Fibroblast of the aortic adventitia (primary cell): ENCODE measurements at regions not wholly inside any gene's neighbourhood (a gene's known extent, or its start where the extent isn't known, plus 50 kb on each side); places are given as distances from the start of the nearest gene placed in this dataset.

Experiments used
- DNase-seq: peaks from one replicate; pipeline ENCODE4 v3.0.0-alpha.2; 2010; ENCODE audit warnings: low read depth
- H3K4me3 ChIP-seq: 2 replicates; pipeline ENCODE4 v1.5.1; 2011; ENCODE audit warnings: low read depth, mild to moderate bottlenecking, control low read depth, low read length, moderate library complexity
- TF ChIP-seq, protein P1 (sequence below): IDR thresholded peaks from 2 replicates; pipeline ENCODE4 v1.5.1; 2011; ENCODE audit warnings: mild to moderate bottlenecking, low read length, control low read depth, inconsistent platforms; ENCODE audit not compliant: insufficient read depth

DNA sequence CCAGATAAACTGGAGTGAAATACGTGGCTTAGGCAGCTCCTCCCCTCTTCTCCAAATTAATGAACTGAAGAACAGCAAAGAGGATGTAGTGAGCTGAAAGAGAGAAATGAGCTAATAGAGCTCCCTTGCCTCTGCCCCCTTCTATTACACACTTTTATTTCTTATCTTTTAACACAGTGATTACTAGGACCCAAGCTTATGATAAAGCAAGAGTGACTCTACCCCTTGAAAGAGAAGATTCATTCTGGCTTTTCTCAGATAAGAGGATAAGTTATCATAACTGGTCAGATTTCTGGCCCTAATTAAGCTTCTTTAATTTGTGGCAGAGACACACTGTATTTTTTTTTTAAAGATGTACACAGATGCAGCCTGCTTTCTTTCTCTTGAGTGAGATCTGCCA is 102.2 kb downstream of the MSTN start:
- TF ChIP-seq, protein P1, sequence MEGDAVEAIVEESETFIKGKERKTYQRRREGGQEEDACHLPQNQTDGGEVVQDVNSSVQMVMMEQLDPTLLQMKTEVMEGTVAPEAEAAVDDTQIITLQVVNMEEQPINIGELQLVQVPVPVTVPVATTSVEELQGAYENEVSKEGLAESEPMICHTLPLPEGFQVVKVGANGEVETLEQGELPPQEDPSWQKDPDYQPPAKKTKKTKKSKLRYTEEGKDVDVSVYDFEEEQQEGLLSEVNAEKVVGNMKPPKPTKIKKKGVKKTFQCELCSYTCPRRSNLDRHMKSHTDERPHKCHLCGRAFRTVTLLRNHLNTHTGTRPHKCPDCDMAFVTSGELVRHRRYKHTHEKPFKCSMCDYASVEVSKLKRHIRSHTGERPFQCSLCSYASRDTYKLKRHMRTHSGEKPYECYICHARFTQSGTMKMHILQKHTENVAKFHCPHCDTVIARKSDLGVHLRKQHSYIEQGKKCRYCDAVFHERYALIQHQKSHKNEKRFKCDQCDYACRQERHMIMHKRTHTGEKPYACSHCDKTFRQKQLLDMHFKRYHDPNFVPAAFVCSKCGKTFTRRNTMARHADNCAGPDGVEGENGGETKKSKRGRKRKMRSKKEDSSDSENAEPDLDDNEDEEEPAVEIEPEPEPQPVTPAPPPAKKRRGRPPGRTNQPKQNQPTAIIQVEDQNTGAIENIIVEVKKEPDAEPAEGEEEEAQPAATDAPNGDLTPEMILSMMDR, result no peak
- no peak overlapping the region for H3K4me3 ChIP-seq
- DNase-seq, result no peak

GRCh38 chr2:189959450-189959849 is 103.1 kb downstream of the MSTN start:
- no peak overlapping the region for H3K4me3 ChIP-seq
- no peak for DNase-seq
- TF ChIP-seq, protein P1, result no peak

- TF ChIP-seq, protein P1, result no peak
- no peak for DNase-seq
- no peak overlapping the region for H3K4me3 ChIP-seq
Observed at GRCh38 chr2:189954989-189955388, 107.5 kb downstream of the MSTN start.

- H3K4me3 ChIP-seq, result no peak overlapping the region
- TF ChIP-seq, protein P1, result no peak
- DNase-seq, result no peak
Observed at GRCh38 chr2:189952536-189953109, 109.9 kb downstream of the MSTN start.

- no peak overlapping the region for H3K4me3 ChIP-seq
- DNase-seq, result no peak
- TF ChIP-seq, protein P1, result no peak
Observed at GRCh38 chr2:189951791-189952535, 110.6 kb downstream of the MSTN start.

DNA sequence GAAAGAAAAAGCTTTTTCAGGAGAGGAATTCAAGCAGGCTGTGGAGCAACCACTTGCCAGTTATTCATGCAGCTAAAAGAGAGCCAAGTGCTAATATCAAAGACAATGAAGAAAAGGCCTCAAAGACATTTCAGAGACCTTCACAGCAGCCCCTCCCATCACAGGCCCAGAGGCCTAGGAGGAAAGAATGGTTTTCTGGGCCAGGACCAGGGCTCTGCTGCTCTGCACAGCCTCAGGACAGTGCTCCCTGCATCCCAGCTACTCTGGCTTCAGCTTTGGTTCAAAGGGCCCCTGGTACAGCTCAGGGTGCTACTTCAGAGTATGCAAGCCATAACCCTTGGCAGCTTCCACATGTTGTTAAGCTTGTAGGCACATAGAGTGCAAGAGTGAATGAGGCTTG is 119.5 kb downstream of the MSTN start:
- TF ChIP-seq, protein P1, result no peak
- DNase-seq, result no peak
- H3K4me3 ChIP-seq, result no peak overlapping the region
